ENCODE measurements at regions not wholly inside any gene's neighbourhood (a gene's known extent, or its start where the extent isn't known, plus 50 kb on each side); places are given as distances from the start of the nearest gene placed in this dataset.
"Not testable (repeated sequence)": the region's sequence is repeated elsewhere in the genome, so short reads cannot be mapped to it uniquely, and the experiment has no call there.

DNA sequence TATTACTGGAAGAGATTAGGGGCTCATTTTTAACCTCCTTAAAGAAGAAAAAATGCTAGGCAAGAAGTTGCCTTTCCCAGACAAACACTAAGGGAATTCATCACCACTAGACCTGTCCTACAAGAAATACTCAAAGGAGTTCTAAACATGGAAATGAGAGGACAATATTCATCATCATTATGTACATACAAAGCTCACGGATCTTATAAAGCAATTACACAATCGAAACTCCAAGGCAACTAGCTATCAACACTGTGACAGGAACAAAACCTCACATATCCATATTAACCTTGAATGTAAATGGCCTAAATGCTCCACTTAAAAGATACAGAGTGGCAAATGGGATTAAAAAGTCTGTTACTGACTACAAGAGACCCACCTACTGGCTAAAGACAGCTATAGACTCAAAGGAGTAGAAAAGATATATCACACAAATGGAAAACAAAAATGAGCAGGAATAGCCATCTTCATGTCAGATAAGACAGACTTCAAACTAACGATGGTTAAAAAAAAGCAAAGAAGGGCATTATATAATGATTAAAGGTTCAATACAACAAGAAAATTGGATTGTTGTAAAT, 246.6 kb downstream of the ADRA2A start:
- H3K27me3 ChIP-seq (ENCODE audit: control insufficient read depth in 2 of 2, insufficient read depth in 2 of 2, low read length in 2 of 2): no peaks in the 10 kb centered on the region
- H3K9ac ChIP-seq (ENCODE audit: low read depth in 1 of 2, low read length in 2 of 2): no peak overlapping the region
- H3K9me3 ChIP-seq (ENCODE audit: control insufficient read depth in 2 of 2, low read length in 2 of 2): no peaks in the 10 kb centered on the region
- no peaks in the 10 kb centered on the region for H3K36me3 ChIP-seq (ENCODE audit: control insufficient read depth in 2 of 2, insufficient read depth in 2 of 2, low read length in 2 of 2)
- H3K4me3 ChIP-seq (ENCODE audit: low read length in 2 of 2): no peak overlapping the region
- no peak overlapping the region for H3K27ac ChIP-seq (ENCODE audit: low read depth in 2 of 2, low read length in 2 of 2)
- H3K4me1 ChIP-seq (ENCODE audit: control insufficient read depth in 2 of 2, insufficient read depth in 2 of 2, low read length in 2 of 2): no peaks in the 10 kb centered on the region

DNA sequence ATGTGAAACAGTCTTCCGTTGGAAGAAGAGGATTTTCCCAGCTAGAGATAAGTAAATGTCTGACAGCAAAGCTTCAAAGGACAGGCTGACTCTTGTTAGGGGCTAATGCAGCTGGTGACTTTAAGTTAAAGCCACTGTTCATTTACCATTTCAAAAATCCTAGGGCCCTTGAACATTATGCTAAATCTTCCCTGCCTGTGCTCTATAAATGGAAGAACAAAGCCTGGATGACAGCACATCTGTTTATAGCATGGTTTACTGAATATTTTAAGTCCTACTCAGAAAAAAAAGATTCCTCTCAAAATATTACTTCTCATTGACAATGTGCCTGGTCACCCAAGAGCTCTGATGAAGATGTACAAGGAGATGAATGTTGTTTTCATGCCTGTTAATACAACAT, 255.3 kb downstream of the ADRA2A start:
- not testable (repeated sequence) for H3K9me3 ChIP-seq (ENCODE audit: control insufficient read depth in 2 of 2, low read length in 2 of 2); H3K36me3 ChIP-seq (ENCODE audit: control insufficient read depth in 2 of 2, insufficient read depth in 2 of 2, low read length in 2 of 2); H3K4me1 ChIP-seq (ENCODE audit: control insufficient read depth in 2 of 2, insufficient read depth in 2 of 2, low read length in 2 of 2); H3K27ac ChIP-seq (ENCODE audit: low read depth in 2 of 2, low read length in 2 of 2); H3K4me3 ChIP-seq (ENCODE audit: low read length in 2 of 2); H3K27me3 ChIP-seq (ENCODE audit: control insufficient read depth in 2 of 2, insufficient read depth in 2 of 2, low read length in 2 of 2); H3K9ac ChIP-seq (ENCODE audit: low read depth in 1 of 2, low read length in 2 of 2)

DNA sequence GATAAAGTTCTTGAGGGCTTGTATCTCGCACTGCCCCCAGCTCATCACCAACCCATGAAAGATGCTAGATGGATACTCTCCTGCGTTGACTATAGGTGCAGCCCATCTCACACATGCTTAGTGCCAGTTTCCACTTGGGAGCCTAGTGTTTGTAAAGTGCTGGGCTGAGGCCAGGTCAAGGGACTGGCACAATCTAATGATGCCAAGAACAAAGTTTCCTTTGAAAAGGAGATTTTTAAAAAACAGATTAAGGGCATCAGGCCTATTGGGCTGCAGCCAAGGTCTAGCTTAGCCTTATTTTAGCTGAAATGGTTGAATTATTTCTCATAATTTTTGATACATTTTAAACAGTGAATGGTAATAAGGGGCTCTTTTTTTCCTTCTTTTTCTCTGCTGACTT, 259.0 kb downstream of the ADRA2A start:
- Histone ChIP-seq H3K4me3 (ENCODE audit: low read length in 2 of 2) (no peak overlapping the region), H3K36me3 (ENCODE audit: control insufficient read depth in 2 of 2, insufficient read depth in 2 of 2, low read length in 2 of 2) (no peaks in the 10 kb centered on the region), H3K27me3 (ENCODE audit: control insufficient read depth in 2 of 2, insufficient read depth in 2 of 2, low read length in 2 of 2) (no peaks in the 10 kb centered on the region), H3K9ac (ENCODE audit: low read depth in 1 of 2, low read length in 2 of 2) (no peak overlapping the region), H3K27ac (ENCODE audit: low read depth in 2 of 2, low read length in 2 of 2) (no peak overlapping the region), H3K9me3 (ENCODE audit: control insufficient read depth in 2 of 2, low read length in 2 of 2) (peaks cover 0 to 4% of the 10 kb centered on the region in 2 donors), H3K4me1 (ENCODE audit: control insufficient read depth in 2 of 2, insufficient read depth in 2 of 2, low read length in 2 of 2) (no peaks in the 10 kb centered on the region)

DNA sequence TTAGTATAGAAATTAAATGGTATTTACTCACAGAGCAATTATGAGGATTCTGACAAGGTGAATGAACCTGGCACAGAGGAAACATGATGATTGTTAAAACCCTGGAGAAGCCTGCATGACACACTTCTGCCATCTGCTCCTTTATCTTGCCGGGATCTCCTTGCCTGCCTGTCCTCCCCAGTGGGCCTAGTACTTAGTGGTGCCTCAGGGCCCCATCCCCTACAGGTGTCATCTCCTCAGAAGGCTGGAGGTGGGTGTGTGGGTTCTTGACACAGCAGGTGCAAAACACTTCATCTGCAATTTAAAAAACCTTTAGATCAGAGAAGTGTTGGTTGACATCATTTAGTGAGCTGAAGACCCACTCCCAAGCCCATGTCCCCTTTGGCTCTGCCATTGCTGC, 261.2 kb downstream of the ADRA2A start:
- Histone ChIP-seq H3K9ac (ENCODE audit: low read depth in 1 of 2, low read length in 2 of 2) (no peak overlapping the region), H3K27me3 (ENCODE audit: control insufficient read depth in 2 of 2, insufficient read depth in 2 of 2, low read length in 2 of 2) (no peaks in the 10 kb centered on the region), H3K4me1 (ENCODE audit: control insufficient read depth in 2 of 2, insufficient read depth in 2 of 2, low read length in 2 of 2) (no peaks in the 10 kb centered on the region), H3K4me3 (ENCODE audit: low read length in 2 of 2) (no peak overlapping the region), H3K36me3 (ENCODE audit: control insufficient read depth in 2 of 2, insufficient read depth in 2 of 2, low read length in 2 of 2) (no peaks in the 10 kb centered on the region), H3K27ac (ENCODE audit: low read depth in 2 of 2, low read length in 2 of 2) (no peak overlapping the region), H3K9me3 (ENCODE audit: control insufficient read depth in 2 of 2, low read length in 2 of 2) (peaks cover 2 to 4% of the 10 kb centered on the region in 2 donors)

DNA sequence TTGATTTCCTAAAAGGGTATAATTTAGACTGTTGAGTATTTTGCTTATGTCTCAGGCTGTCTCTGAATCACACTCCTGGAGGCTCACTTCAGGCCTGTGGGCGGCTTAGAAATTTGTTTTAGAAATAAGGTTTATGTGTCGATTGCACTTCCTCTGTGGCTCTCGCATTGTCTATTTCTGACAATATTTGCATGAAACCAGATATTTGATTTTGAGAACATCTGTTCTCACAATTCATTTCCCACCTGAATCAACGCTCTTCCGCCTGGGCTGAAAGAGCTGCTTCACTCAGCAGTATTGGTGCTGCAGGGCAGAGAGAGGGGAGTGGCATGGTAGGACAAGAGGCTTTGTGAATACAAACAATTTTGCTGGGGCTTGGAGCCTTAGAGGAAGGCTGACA, 262.0 kb downstream of the ADRA2A start:
- no peaks in the 10 kb centered on the region for H3K27me3 ChIP-seq (ENCODE audit: control insufficient read depth in 2 of 2, insufficient read depth in 2 of 2, low read length in 2 of 2)
- no peaks in the 10 kb centered on the region for H3K4me1 ChIP-seq (ENCODE audit: control insufficient read depth in 2 of 2, insufficient read depth in 2 of 2, low read length in 2 of 2)
- no peak overlapping the region for H3K9ac ChIP-seq (ENCODE audit: low read depth in 1 of 2, low read length in 2 of 2)
- no peak overlapping the region for H3K27ac ChIP-seq (ENCODE audit: low read depth in 2 of 2, low read length in 2 of 2)
- no peaks in the 10 kb centered on the region for H3K36me3 ChIP-seq (ENCODE audit: control insufficient read depth in 2 of 2, insufficient read depth in 2 of 2, low read length in 2 of 2)
- H3K9me3 ChIP-seq (ENCODE audit: control insufficient read depth in 2 of 2, low read length in 2 of 2): peaks cover 2 to 4% of the 10 kb centered on the region in 2 donors
- no peak overlapping the region for H3K4me3 ChIP-seq (ENCODE audit: low read length in 2 of 2)

DNA sequence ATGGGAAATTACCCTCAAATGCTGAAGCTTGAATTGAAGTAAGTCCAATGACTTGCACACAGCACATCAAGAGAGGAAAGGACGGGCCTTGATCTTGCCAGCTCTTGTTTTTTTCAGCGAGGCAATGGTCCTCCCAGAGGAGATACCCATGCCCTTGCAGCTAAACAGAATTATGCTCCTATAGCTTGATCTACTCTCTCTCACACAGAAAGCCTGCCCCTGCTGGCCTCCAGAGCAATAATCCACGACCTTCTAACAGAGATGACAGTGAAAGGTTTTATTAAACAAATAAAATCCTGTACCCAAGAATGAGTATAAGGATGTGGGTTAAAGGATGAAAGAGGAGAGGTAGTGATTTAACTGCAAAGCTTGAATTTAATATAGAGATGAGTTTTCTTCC, 268.0 kb downstream of the ADRA2A start:
- no peaks in the 10 kb centered on the region for H3K36me3 ChIP-seq (ENCODE audit: control insufficient read depth in 2 of 2, insufficient read depth in 2 of 2, low read length in 2 of 2)
- H3K4me3 ChIP-seq (ENCODE audit: low read length in 2 of 2): no peak overlapping the region
- H3K9me3 ChIP-seq (ENCODE audit: control insufficient read depth in 2 of 2, low read length in 2 of 2): peaks cover 2 to 4% of the 10 kb centered on the region in 2 donors
- no peak overlapping the region for H3K9ac ChIP-seq (ENCODE audit: low read depth in 1 of 2, low read length in 2 of 2)
- H3K27me3 ChIP-seq (ENCODE audit: control insufficient read depth in 2 of 2, insufficient read depth in 2 of 2, low read length in 2 of 2): no peaks in the 10 kb centered on the region
- H3K27ac ChIP-seq (ENCODE audit: low read depth in 2 of 2, low read length in 2 of 2): no peak overlapping the region
- no peaks in the 10 kb centered on the region for H3K4me1 ChIP-seq (ENCODE audit: control insufficient read depth in 2 of 2, insufficient read depth in 2 of 2, low read length in 2 of 2)

DNA sequence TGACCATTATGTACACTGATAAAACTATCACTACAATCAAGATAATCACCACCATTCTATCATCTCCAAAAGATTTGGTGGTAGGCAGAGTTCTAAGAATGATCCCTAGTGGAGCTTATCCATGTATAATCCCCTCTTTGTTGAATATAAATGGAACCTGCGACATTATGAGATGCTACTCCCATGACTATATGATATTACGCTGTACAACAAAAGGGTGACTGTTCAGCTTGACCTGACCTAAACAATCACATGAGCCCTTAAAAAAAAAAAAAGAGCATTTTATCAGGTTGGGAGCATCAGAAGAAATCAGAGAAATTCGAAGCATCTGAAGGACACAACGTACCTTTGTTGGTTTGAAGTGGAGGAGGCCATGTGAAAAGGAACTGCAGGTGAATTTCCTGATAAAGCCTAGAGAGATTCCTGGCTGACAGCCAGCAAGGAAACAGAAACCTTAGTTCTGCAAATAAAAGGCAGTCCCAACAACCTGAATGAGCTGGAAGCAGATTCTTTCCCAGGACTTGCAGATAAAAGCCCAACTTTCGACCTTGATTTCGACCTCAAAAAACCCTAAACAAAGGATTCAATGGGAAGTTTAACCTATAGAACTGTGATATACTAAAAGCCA, 270.7 kb downstream of the ADRA2A start:
- no peaks in the 10 kb centered on the region for H3K4me1 ChIP-seq (ENCODE audit: control insufficient read depth in 2 of 2, insufficient read depth in 2 of 2, low read length in 2 of 2)
- H3K36me3 ChIP-seq (ENCODE audit: control insufficient read depth in 2 of 2, insufficient read depth in 2 of 2, low read length in 2 of 2): no peaks in the 10 kb centered on the region
- H3K27me3 ChIP-seq (ENCODE audit: control insufficient read depth in 2 of 2, insufficient read depth in 2 of 2, low read length in 2 of 2): no peaks in the 10 kb centered on the region
- no peak overlapping the region for H3K27ac ChIP-seq (ENCODE audit: low read depth in 2 of 2, low read length in 2 of 2)
- no peak overlapping the region for H3K9ac ChIP-seq (ENCODE audit: low read depth in 1 of 2, low read length in 2 of 2)
- H3K4me3 ChIP-seq (ENCODE audit: low read length in 2 of 2): no peak overlapping the region
- no peaks in the 10 kb centered on the region for H3K9me3 ChIP-seq (ENCODE audit: control insufficient read depth in 2 of 2, low read length in 2 of 2)

DNA sequence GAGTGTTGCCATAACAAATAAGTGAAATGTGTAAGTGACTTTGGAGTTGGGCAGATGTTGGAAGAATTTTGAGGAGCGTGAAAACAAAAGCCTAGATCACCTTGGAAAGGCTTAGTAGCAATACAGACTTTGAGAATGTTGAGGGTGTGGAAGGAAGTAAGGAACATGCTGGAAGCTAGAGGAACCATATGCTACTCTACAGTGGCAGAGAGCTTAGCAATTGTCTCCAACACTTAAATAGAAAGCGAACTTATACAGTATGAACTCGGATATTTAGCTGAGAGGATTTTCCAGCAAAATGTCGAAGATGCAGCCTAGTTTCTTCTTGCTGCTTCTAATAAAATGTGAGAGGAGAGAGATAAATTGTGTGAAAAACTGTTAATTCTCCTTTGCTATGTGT, 271.2 kb downstream of the ADRA2A start:
- H3K27me3 ChIP-seq (ENCODE audit: control insufficient read depth in 2 of 2, insufficient read depth in 2 of 2, low read length in 2 of 2): no peaks in the 10 kb centered on the region
- H3K9me3 ChIP-seq (ENCODE audit: control insufficient read depth in 2 of 2, low read length in 2 of 2): no peaks in the 10 kb centered on the region
- no peaks in the 10 kb centered on the region for H3K36me3 ChIP-seq (ENCODE audit: control insufficient read depth in 2 of 2, insufficient read depth in 2 of 2, low read length in 2 of 2)
- no peak overlapping the region for H3K9ac ChIP-seq (ENCODE audit: low read depth in 1 of 2, low read length in 2 of 2)
- no peak overlapping the region for H3K4me3 ChIP-seq (ENCODE audit: low read length in 2 of 2)
- no peak overlapping the region for H3K27ac ChIP-seq (ENCODE audit: low read depth in 2 of 2, low read length in 2 of 2)
- H3K4me1 ChIP-seq (ENCODE audit: control insufficient read depth in 2 of 2, insufficient read depth in 2 of 2, low read length in 2 of 2): no peaks in the 10 kb centered on the region

DNA sequence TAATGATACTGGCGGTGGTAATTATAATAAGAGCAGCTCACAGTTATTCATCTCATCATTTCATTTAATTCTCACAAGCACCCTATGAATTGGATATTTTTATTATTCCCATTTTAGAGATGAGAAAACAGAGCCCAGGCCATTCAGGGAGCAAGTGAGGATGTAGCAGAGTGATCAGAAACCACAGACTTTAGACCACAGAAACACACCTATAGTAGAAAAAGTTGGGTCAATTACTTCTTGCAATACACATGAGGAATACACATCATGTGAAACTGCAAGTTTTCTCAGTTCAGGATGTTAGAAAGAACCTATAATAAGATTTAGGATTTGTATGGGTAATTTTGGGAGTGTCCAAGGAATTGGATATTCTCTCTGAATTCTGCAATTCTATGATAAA, 278.0 kb downstream of the ADRA2A start:
- Histone ChIP-seq H3K27me3 (ENCODE audit: control insufficient read depth in 2 of 2, insufficient read depth in 2 of 2, low read length in 2 of 2) (peaks cover 0 to 2% of the 10 kb centered on the region in 2 donors), H3K27ac (ENCODE audit: low read depth in 2 of 2, low read length in 2 of 2) (no peak overlapping the region), H3K4me1 (ENCODE audit: control insufficient read depth in 2 of 2, insufficient read depth in 2 of 2, low read length in 2 of 2) (no peaks in the 10 kb centered on the region), H3K36me3 (ENCODE audit: control insufficient read depth in 2 of 2, insufficient read depth in 2 of 2, low read length in 2 of 2) (no peaks in the 10 kb centered on the region), H3K9me3 (ENCODE audit: control insufficient read depth in 2 of 2, low read length in 2 of 2) (no peaks in the 10 kb centered on the region), H3K9ac (ENCODE audit: low read depth in 1 of 2, low read length in 2 of 2) (no peak overlapping the region), H3K4me3 (ENCODE audit: low read length in 2 of 2) (no peak overlapping the region)

DNA sequence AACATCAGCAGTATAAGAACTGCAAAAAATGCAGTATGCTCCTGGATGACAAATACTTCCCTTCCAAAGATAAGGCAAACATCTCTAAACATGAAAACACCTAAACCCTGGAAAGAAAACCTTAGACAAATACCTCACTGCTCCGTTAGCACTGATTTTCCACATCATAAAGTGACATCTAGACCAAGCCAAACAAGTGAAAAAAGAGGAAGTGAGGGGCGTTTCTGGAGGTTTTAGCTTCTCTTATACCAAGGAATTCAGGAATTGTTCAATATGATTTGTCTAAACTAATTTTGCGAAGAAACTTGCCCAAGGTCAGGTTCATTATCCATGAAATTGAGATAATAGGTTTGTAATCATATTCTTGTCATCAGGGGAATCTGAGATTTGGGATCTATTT, 279.7 kb downstream of the ADRA2A start:
- Histone ChIP-seq H3K27ac (ENCODE audit: low read depth in 2 of 2, low read length in 2 of 2) (no peak overlapping the region), H3K9ac (ENCODE audit: low read depth in 1 of 2, low read length in 2 of 2) (no peak overlapping the region), H3K27me3 (ENCODE audit: control insufficient read depth in 2 of 2, insufficient read depth in 2 of 2, low read length in 2 of 2) (peaks cover 0 to 2% of the 10 kb centered on the region in 2 donors), H3K36me3 (ENCODE audit: control insufficient read depth in 2 of 2, insufficient read depth in 2 of 2, low read length in 2 of 2) (no peaks in the 10 kb centered on the region), H3K9me3 (ENCODE audit: control insufficient read depth in 2 of 2, low read length in 2 of 2) (no peaks in the 10 kb centered on the region), H3K4me1 (ENCODE audit: control insufficient read depth in 2 of 2, insufficient read depth in 2 of 2, low read length in 2 of 2) (peaks cover 0 to 2% of the 10 kb centered on the region in 2 donors), H3K4me3 (ENCODE audit: low read length in 2 of 2) (no peak overlapping the region)

Measured in mucosa of rectum (tissue), 2 donors.